PC-9 (cell line): ENCODE measurements at regions not wholly inside any gene's neighbourhood (a gene's known extent, or its start where the extent isn't known, plus 50 kb on each side); places are given as distances from the start of the nearest gene placed in this dataset.

ENCODE experiments used
- EZH2 ChIP-seq: fragments of 200-600 bp; sonication (generic); IDR thresholded peaks from 2 replicates; pipeline ENCODE4 v1.8.0; 2017; ENCODE audit warnings: antibody characterized with exemption, low read depth
- TF ChIP-seq, protein P1 (sequence below): fragments of 200-600 bp; sonication (generic); conservative IDR thresholded peaks from 2 replicates; pipeline ENCODE4 v1.6.1; 2017; ENCODE audit warnings: mixed run types, antibody characterized with exemption, mild to moderate bottlenecking, moderate library complexity

GRCh38 chr5:27784317-27784716 lies 745.9 kb upstream of the CDH9 start:
- no peak for TF ChIP-seq EZH2
- TF ChIP-seq, protein P1, sequence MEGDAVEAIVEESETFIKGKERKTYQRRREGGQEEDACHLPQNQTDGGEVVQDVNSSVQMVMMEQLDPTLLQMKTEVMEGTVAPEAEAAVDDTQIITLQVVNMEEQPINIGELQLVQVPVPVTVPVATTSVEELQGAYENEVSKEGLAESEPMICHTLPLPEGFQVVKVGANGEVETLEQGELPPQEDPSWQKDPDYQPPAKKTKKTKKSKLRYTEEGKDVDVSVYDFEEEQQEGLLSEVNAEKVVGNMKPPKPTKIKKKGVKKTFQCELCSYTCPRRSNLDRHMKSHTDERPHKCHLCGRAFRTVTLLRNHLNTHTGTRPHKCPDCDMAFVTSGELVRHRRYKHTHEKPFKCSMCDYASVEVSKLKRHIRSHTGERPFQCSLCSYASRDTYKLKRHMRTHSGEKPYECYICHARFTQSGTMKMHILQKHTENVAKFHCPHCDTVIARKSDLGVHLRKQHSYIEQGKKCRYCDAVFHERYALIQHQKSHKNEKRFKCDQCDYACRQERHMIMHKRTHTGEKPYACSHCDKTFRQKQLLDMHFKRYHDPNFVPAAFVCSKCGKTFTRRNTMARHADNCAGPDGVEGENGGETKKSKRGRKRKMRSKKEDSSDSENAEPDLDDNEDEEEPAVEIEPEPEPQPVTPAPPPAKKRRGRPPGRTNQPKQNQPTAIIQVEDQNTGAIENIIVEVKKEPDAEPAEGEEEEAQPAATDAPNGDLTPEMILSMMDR, result no peak
